Right lobe of liver (tissue), 6 donors: ENCODE measurements at regions not wholly inside any gene's neighbourhood (a gene's known extent, or its start where the extent isn't known, plus 50 kb on each side); places are given as distances from the start of the nearest gene placed in this dataset.

Experiments
- ATAC-seq, 4 donors: fragments of 200-7000 bp; cut with Tn5 transposase; one replicate each; pipeline ENCODE4 v1.9.1; 2020; ENCODE audit warnings: mild to moderate bottlenecking in 4 of 4, moderate library complexity in 4 of 4
- DNase-seq, 3 donors: peaks; one replicate each; pipeline ENCODE4 v3.0.0-alpha.2; 2020
- H3K27ac ChIP-seq, 3 donors: fragments of 200-600 bp; one replicate each; pipeline ENCODE4 v1.8.0; 2022
- H3K27me3 ChIP-seq, 2 donors: fragments of 200-600 bp; one replicate each; pipeline ENCODE4 v1.8.0; 2022
- H3K36me3 ChIP-seq, 4 donors: fragments of 200-600 bp; sonication (generic) in 1 of 4; one replicate each; pipeline versions ENCODE4 v1.5.1 to v1.8.0; 2017 to 2022; ENCODE audit warnings: control low read depth in 1 of 4
- H3K4me1 ChIP-seq, 4 donors: fragments of 200-600 bp; sonication (generic) in 1 of 4; one replicate each; pipeline versions ENCODE4 v1.5.1 to v1.8.0; 2017 to 2022; ENCODE audit warnings: control low read depth in 1 of 4
- H3K4me3 ChIP-seq, 3 donors: fragments of 200-600 bp; one replicate each; pipeline ENCODE4 v1.8.0; 2022
- H3K9me3 ChIP-seq, 4 donors: fragments of 200-600 bp; sonication (generic) in 1 of 4; one replicate each; pipeline versions ENCODE4 v1.5.1 to v1.8.0; 2017 to 2022; ENCODE audit warnings: control low read depth in 1 of 4
- POLR2A ChIP-seq: fragments of 450-650 bp; IDR thresholded peaks from one replicate; pipeline ENCODE4 v1.6.1; 2017; ENCODE audit warnings: antibody characterized with exemption, mild to moderate bottlenecking
- WGBS: methylation state at CpG from one replicate; pipeline ENCODE4 v1.1.6; 2018; ENCODE audit warnings: low coverage, low lambda C conversion rate; ENCODE audit not compliant: insufficient coverage; ENCODE audit errors: missing lambda C conversion rate; 5-methylcytosine and 5-hydroxymethylcytosine counted together
- intact Hi-C, 2 donors: fragments of 100-400 bp; cut with DNase I; formaldehyde crosslinking; loops; one replicate each; pipeline versions ENCODE4 v1.11.2 to v1.14.1; 2022
- TF ChIP-seq, protein P1 (sequence below), 4 donors: fragments of 200-600 bp in 3 of 4; fragments of 450-650 bp in 1 of 4; IDR thresholded peaks; one replicate each; pipeline versions ENCODE4 v1.5.1 to v1.8.0; 2016 to 2022; ENCODE audit warnings: antibody characterized with exemption in 4 of 4, mild to moderate bottlenecking in 2 of 4
- donor health status: DM: no; HTN: yes; CAD: no.
- donor health status: DM: no; HTN: no; CAD: no.
- donor health status: DM: no; HTN: no; CAD: no.
- donor health status: DM: no; HTN: yes; CAD: no.
- donor health status: DM: no; HTN: yes; CAD: no.

- H3K4me3 ChIP-seq = no peak overlapping the region
- no peaks in the 10 kb centered on the region for H3K36me3 ChIP-seq
- TF ChIP-seq POLR2A = no peak
- TF ChIP-seq, protein P1, sequence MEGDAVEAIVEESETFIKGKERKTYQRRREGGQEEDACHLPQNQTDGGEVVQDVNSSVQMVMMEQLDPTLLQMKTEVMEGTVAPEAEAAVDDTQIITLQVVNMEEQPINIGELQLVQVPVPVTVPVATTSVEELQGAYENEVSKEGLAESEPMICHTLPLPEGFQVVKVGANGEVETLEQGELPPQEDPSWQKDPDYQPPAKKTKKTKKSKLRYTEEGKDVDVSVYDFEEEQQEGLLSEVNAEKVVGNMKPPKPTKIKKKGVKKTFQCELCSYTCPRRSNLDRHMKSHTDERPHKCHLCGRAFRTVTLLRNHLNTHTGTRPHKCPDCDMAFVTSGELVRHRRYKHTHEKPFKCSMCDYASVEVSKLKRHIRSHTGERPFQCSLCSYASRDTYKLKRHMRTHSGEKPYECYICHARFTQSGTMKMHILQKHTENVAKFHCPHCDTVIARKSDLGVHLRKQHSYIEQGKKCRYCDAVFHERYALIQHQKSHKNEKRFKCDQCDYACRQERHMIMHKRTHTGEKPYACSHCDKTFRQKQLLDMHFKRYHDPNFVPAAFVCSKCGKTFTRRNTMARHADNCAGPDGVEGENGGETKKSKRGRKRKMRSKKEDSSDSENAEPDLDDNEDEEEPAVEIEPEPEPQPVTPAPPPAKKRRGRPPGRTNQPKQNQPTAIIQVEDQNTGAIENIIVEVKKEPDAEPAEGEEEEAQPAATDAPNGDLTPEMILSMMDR (IDR thresholded peaks at IDR 0.05) = no peak
- H3K27ac ChIP-seq = no peak overlapping the region
- no peaks in the 10 kb centered on the region for H3K27me3 ChIP-seq
- no peaks in the 10 kb centered on the region for H3K9me3 ChIP-seq
- WGBS = 49% methylated on average over 2 of the region's 2 CpGs
- ATAC-seq (peak; percentile 97 to 99 (median 99)), DNase-seq (peak; percentile 63 to 89 (median 77))
- intact Hi-C loops = no loop called here
- peaks cover 0 to 6% (median 0%) of the 10 kb centered on the region in 4 donors for H3K4me1 ChIP-seq
These were observed 81.7 kb downstream of the HMHB1 start for GRCh38 chr5:143893638-143894037.

DNA sequence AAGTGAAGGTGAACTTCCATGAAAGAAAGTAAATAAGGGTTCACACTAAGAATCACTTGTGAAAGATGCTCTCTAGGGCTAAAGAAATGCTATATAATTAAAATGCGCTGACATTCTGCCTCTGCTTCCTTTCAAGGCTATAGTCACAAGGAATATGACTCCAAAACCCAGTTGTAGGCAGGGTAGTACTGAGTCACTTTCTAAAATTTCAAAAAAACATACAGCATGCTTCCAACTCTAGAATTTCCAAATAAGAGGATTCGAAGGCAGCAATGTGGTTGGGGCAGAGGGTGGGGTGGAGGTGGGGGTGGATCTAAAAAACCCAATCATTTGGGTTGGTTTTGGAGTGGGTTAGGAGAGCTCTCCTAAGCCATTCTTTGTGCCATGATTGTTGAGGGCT is 84.6 kb downstream of the HMHB1 start:
- Histone ChIP-seq H3K27ac (no peak overlapping the region), H3K4me1 (peaks cover 0 to 6% (median 0%) of the 10 kb centered on the region in 4 donors), H3K9me3 (no peaks in the 10 kb centered on the region), H3K36me3 (no peaks in the 10 kb centered on the region), H3K4me3 (no peak overlapping the region), H3K27me3 (no peaks in the 10 kb centered on the region)
- ATAC-seq (no peak), DNase-seq (no peak)
- intact Hi-C loops = no loop called here
- TF ChIP-seq, protein P1 (IDR thresholded peaks at IDR 0.05) = no peak
- TF ChIP-seq POLR2A = no peak
- WGBS = 89% methylated on average over 2 of the region's 2 CpGs

- no peak for DNase-seq
These were observed 85.0 kb downstream of the HMHB1 start for GRCh38 chr5:143896966-143897365.

GRCh38 chr5:143898381-143898780 is 86.4 kb downstream of the HMHB1 start:
- Histone ChIP-seq H3K27ac (no peak overlapping the region), H3K36me3 (no peaks in the 10 kb centered on the region), H3K27me3 (no peaks in the 10 kb centered on the region), H3K4me1 (peaks cover 0 to 6% (median 0%) of the 10 kb centered on the region in 4 donors), H3K9me3 (no peaks in the 10 kb centered on the region), H3K4me3 (no peak overlapping the region)
- ATAC-seq (no peak), DNase-seq (no peak)
- TF ChIP-seq POLR2A = no peak
- TF ChIP-seq, protein P1 (IDR thresholded peaks at IDR 0.05) = no peak
- intact Hi-C loops = no loop called here
- 100% methylated on average over 1 of the region's 1 CpG for WGBS

More at GRCh38 chr5:143896966-143897365, 85.0 kb downstream of the HMHB1 start:
- no peaks in the 10 kb centered on the region for H3K9me3 ChIP-seq
- no peak for TF ChIP-seq POLR2A
- TF ChIP-seq, protein P1 (IDR thresholded peaks at IDR 0.05) = no peak
- no peaks in the 10 kb centered on the region for H3K27me3 ChIP-seq
- H3K4me3 ChIP-seq = no peak overlapping the region
- H3K4me1 ChIP-seq = peaks cover 0 to 6% (median 0%) of the 10 kb centered on the region in 4 donors
- no peaks in the 10 kb centered on the region for H3K36me3 ChIP-seq
- ATAC-seq = no peak
- no peak overlapping the region for H3K27ac ChIP-seq
- intact Hi-C loops = no loop called here
